Activated T-cell treated with anti-CD3 and anti-CD28 coated beads for 1 hour (primary cell): ENCODE measurements at regions not wholly inside any gene's neighbourhood (a gene's known extent, or its start where the extent isn't known, plus 50 kb on each side); places are given as distances from the start of the nearest gene placed in this dataset.
"Not testable (repeated sequence)": the region's sequence is repeated elsewhere in the genome, so short reads cannot be mapped to it uniquely, and the experiment has no call there.

ENCODE experiments used
- DNase-seq: peaks from one replicate; pipeline ENCODE4 v3.0.0-alpha.2; 2020; ENCODE audit warnings: low read depth

DNA sequence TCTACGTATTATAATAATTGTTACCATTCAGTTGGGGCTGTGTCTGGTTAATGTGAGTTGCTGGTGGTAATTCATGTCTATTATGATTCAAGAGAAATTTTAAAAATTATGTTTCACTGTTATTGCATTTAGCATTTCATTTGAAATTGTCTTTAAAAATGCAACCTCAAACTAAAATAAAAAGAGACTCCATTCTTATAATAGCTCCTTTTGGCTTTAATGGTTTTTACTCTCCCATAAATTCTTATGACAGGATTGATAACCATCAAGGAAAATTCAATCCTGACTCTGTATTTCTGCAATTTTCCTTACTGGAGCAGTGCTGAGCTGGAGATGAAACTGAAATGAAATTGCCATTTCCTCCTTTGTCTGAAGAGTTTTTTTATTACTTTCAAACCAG, 262.7 kb downstream of the REEP3 start:
- no peak for DNase-seq

DNA sequence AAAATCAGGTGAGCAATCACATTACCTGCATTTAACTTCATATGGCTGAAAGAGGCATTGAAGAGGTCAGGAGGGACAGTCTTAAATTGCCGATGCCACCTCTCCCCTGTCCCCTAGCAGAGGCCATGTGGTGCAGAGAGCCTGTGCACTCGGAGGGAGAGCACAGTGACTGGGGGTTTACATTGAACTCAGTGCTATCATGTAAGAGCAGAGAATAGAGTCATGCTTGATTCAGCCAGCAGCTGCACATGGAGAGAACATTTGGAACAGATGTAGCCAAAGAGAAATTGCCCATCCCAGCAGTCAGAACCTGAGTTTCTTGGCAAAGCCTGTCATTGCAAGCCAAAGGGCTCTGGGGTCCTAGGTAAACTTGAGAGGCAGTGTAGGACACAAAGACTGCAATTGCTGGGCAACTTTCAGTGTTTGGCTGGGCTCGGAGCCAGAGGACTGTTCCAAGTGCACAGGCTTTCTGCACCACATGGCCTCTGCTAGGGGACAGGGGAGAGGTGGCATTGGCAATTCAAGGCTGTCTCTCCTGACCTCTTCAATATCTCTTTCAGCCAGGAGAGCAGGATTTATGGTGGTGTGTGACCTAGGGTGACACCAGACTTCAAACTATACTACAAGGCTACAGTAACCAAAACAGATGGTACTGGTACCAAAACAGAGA, 267.1 kb downstream of the REEP3 start:
- DNase-seq: no peak

DNA sequence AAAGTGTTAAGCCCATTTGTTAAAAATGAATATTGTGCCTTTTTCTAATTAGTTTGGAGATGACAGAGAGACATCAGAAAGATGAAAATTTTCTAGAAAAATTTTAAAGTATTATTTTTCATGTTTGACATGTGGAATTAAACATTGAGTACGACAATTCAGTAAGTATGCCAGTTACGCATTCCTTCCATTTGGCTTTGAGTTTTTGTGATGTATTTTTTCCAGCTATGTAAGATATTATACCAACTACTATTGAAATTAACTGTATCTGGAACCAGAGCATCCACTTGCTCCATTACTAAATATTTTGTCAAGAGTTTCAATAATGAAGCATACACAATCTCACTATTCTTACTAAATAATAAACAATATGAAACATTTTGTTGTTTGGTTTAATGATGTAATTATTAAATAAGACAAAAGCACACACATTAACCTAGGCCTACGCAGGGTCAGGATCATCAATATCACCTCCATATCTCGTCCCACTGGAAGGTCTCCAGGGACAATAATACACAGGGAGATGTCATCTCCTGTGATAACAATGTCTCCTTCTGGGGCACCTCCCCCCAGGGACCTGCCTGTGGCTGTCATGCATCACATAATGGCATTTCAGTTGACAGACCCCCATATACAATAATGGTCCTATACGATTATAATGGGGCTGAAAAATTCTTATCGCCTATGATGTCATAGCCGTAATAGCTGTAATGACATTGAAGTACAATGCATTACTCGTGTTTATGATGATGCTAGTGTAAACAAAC, 274.1 kb downstream of the REEP3 start:
- no peak for DNase-seq

- no peak for DNase-seq
Observed at GRCh38 chr10:63798599-63799498, 277.6 kb downstream of the REEP3 start.

GRCh38 chr10:63799521-63800300, 278.5 kb downstream of the REEP3 start:
- no peak for DNase-seq

GRCh38 chr10:63801166-63801565, 280.0 kb downstream of the REEP3 start:
- DNase-seq: no peak

DNA sequence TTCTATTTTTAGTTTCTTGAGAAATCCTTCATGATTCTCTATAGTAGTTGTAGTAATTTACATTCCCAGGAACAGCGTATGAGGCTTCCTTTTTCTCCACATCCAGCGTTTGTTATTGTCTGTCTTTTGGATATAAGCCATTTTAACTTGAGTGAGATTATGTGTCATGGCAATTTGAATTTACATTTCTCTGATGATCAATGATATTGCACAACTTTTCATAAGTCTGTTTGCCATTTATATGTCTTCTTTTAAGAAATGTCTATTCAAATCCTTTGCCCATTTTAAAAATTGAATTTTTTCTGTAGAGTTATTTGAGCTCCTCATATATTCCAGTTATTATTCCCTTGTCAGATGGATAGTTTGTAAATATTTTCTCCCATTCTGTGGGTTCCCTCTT, 285.1 kb downstream of the REEP3 start:
- DNase-seq: no peak

DNA sequence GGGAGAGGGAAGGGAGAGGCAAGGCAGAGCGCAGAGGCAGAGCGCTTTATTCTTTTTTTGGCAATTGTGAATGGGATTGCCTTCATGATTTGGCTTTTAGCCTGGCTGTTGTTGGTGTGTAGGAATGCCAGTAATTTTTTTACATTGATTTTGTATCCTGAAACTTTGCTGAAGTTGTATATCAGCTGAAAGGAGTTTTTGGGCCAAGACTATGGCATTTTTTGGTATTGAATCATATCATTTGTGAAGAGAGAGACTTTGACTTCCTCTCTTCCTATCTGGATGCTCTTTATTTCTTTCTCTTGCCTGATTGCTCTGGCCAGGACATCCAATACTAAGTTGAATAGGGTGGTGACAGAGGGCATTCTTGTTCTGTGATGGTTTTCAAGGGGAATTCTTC, 291.3 kb downstream of the REEP3 start:
- DNase-seq: no peak

DNA sequence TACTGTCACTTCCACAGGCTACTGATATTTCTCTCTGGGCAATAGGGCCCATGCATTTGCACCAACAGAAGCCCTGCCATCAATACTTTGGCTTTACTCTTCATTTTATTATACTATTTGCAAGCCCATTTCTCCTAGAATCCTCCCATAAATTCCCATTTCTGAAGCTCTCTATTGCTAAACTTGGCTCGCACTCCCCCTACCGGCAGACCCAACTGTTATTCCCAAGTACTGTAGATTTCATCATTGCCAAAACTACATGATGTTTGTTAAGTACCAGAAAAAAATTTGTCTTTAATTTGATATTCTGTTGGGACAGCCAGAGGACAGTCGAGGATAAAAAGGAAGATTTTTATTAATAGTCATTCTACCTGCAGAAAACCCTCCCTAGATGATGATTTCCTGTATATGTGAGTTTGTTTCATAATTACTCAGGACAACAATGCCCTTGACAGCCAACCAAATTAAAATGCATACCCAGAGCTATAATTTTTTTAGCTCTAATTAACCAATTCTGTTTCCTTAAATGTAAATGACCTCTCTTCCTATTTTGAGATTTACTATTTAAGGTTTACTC, 298.6 kb downstream of the REEP3 start:
- no peak for DNase-seq

- DNase-seq: no peak
Observed at GRCh38 chr10:63822496-63822895, 301.3 kb downstream of the REEP3 start.

- DNase-seq: no peak
Observed at GRCh38 chr10:63825111-63825510, 303.9 kb downstream of the REEP3 start.

DNA sequence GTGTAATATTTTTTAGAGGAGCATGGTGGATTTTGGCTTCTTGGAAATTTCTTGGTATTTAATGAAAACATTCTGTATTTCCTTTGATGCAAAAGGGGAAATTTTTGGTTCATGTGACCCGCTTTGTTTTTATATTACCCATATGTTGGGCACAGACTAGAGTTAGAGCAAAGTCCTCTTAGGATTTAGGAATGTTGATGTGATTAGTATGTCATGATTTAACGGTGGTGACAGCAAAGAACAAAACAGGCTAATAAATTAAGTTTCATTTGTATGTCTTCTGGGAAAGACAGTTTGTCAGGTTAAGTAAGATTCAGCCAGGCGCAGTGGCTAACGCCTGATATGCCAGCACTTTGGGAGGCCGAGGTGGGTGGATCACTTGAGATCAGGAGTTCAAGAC, 304.6 kb downstream of the REEP3 start:
- no peak for DNase-seq

DNA sequence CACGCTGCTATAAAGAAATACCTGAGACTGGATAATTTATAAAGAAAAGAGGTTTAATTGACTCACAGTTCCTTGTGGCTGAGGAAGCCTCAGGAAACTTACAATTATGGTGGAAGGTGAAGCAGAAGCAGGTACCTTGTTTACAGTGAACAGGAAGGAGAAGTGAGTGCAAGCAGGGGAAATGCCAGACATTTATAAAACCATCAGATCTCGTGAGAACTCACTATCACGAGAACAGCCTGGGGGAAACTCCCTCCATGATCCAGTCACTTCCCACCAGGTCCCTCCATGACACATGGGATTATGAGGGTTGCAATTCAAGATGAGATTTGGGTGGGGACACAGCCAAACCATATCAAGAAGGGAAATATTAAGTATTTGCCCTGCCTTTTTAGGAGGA, 305.8 kb downstream of the REEP3 start:
- not testable (repeated sequence) for DNase-seq

DNA sequence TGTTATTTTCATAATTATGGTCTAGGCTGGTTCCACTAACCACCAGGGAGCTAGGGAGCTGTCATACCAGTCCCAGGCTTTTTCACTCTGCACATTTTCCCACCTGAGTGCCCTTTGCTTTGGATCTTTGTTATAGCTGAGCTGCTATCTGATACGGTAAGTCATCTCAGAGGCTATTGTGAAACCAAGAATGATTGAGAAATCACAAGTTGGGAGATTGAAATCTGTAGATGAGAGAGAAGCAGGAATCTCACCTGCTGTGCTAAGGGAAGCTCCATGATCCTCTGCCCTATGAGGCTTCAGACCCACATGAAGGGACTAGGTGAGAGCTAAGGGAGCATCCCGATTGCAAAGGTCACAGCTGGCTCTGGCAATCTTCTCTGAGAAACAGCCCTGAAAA, 307.8 kb downstream of the REEP3 start:
- DNase-seq: no peak

DNA sequence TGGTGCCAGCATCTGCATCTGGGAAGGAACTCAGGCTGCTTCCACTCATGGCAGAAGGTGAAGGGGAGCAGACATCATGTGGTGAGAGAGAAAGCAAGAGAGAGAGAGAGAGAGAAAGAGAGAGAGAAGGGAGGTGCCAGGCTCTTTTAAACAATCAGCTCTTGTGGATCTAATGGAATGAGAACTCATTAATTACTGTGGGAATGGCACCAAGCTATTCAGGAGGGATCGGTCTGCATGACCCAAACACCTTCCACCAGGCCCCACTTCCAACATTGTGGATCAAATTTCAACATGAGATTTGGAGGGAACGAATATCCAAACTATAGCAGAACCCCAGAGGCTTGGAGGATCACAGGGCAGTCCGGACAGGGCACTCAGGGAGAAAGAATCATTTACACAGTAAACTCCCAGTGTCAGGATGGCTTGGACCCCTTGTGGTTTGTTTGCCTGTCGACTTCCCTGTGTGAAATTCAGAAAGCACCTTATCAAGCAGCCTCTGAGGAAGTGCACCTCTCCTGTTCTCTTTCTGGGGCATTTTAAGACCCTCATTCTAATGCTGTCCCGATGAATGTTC, 308.5 kb downstream of the REEP3 start:
- DNase-seq: no peak

DNA sequence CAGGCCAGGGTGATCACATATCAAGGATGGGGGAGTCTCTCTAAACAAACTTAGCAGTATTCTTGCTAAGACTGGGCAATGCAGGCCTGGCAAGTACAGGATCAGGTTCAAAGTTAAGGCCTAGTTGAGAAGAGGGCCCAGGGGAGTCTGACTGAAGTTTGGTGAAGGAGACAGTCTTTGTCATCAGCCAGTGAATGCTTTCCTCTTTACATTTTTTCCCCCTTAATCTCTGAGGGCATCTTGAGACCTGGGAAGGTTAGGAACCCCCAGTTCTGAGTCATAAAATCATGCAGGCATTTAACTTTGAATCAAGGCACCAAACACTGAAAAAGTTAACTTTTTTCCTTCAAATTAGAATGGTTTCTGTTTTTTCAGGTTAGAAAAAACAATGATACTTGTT, 311.5 kb downstream of the REEP3 start:
- no peak for DNase-seq

GRCh38 chr10:63833411-63834060, 312.3 kb downstream of the REEP3 start:
- DNase-seq: no peak

GRCh38 chr10:63836666-63837442, 315.7 kb downstream of the REEP3 start:
- DNase-seq: no peak

DNA sequence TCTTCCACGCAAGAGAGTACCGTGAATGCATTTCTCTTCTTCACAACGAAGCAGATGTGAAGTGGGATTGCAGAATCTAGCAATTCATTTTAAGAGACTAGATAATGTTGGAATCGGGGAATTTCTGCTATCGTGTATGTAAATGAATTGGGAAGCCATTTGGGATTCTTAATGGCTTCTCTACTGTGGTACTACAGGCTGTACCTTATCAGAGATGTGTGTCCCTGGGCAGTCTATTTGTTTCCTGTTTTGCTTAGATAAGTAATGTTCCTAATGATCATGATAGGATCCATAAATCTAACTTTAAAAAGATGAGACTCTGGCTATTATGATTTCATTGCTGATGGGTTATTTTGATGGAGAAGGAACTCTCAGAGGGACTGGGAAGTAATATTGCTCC, 320.6 kb downstream of the REEP3 start:
- DNase-seq: no peak

GRCh38 chr10:63843107-63843506, 321.9 kb downstream of the REEP3 start:
- no peak for DNase-seq
